ENCODE measurements at regions not wholly inside any gene's neighbourhood (a gene's known extent, or its start where the extent isn't known, plus 50 kb on each side); places are given as distances from the start of the nearest gene placed in this dataset.

DNA sequence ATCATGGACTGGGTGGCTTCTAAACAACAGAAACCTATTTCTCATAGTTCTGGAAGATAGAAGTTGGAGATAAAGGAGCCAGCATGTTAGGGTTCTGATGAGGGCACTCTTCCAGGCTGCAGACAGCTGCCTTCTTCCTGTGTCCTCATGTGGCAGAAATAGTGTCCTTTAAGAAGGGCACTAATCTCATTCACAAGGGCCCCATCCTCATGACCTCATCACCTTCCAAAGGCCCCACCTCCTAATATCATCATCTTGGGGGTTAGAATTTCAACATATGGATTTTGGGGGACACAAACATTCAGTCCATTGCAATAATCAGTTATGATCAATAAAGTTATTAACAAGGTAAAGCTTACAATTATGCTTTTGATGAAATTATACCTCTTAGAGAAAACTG is 130.8 kb upstream of the SLC22A23 start:
- TF ChIP-seq EZH2 (IDR thresholded peaks at IDR 0.05; ENCODE audit: insufficient read depth, poor library complexity, severe bottlenecking) (no peak), EZH2phosphoT487 (IDR thresholded peaks at IDR 0.05; ENCODE audit: insufficient read depth, low read depth) (no peak)

Measured in GM23248 (cell line).